ENCODE measurements at regions not wholly inside any gene's neighbourhood (a gene's known extent, or its start where the extent isn't known, plus 50 kb on each side); places are given as distances from the start of the nearest gene placed in this dataset.
A peak's percentile ranks its signal among the peaks of the same experiment; 100 is the strongest.
"Not testable (repeated sequence)": the region's sequence is repeated elsewhere in the genome, so short reads cannot be mapped to it uniquely, and the experiment has no call there.

- not testable (repeated sequence) for DNase-seq (ENCODE audit: low spot score)
These were observed 164.0 kb downstream of the HRH4 start for GRCh38 chr18:24624421-24624820.

DNA sequence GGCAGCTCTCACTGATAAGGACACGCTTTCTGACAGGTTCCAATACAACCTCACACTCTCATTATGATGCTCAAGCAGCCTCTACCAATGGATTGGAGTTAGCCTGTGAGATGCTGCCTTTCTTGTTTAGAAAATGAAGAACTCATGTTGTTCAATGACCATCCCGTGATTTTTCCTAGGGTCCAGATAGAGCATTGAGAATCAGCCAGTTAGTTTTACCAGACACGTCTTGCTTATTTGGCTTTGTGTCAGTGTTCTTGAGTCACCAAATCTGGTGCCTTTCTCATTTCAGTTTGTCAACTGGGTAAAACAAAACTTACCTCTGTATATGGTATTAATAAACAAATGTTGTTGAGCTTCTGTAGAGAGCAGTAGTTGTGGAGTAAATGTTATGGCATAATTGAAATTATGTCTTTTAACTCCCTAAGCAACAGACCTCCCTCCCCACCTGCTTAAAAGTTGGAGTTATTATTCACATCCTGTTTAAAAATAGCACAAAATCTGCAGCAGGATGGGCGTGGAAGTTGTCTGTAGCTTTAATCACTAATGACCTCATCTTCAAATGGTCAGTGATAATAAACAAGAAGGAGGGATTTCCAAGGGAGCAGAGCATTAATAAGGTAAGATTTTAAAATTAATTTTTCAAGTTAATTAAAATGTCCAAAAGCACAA is 167.3 kb downstream of the HRH4 start:
- no peak for DNase-seq (ENCODE audit: low spot score)

DNA sequence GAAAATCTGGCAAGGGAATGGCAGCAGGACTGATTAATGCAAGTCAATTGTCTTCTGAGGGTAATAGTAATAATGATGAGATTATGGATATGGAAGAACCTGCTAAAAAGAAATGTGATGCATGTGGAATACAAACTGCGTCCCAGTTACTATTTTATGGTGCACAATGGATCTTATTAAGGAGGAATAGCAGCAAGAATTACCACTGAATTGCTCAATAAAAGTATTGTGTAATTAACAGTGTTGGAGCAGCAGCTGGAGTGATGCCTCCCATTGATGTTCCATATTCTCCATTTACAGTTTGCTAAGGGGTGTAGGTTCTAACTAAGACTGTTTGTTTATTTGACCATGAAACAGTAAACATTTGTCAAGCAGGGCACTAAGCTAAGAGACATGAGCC is 167.9 kb downstream of the HRH4 start:
- DNase-seq (ENCODE audit: low spot score): no peak

DNA sequence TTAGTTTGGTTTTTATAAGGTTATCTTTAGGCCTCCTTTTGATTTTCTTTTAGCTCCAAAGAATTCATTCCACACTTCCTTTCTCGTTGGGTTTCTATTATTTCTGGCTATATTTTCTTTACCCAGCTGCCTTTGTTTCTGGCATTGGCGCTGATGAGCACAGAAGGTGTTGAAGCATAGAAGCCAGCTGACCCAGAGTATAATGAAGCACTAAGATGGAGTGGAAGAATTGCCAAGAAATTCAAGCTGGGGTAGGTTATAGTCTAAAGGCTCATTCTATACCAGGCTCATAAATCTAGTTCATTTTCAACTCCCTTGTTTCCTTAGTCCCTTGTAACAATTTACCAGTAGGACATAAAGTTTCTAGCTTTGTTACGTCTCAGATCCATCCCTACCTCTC is 169.5 kb downstream of the HRH4 start:
- no peak for DNase-seq (ENCODE audit: low spot score)

DNA sequence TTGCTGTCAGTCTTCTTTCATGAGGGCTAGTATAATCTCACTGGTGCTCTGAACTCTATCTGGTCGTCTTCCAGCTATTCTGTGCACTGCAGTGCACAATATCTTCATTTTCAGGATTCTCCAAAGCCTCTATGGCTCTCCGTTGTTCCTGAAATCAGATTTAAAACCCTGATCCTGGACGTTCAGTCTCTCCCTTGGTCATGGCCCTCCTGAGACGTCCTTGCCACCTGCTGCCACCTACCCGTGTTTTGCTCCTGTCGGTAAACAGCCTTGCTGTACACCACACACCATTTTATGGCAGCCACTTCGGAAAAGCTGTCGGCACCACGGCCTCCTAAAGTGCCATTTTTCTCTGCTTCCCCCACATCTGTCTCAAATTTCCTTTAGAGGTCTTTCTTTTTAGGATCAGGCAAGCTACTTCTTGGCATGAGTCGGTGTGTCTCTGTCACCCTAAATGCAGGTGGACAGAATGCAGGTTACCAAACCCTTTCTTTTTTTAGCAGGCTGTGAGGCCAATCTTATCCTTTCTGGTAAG is 170.0 kb downstream of the HRH4 start:
- no peak for DNase-seq (ENCODE audit: low spot score)

- no peak for DNase-seq (ENCODE audit: low spot score)
These were observed 171.0 kb downstream of the HRH4 start for GRCh38 chr18:24631243-24632025.

DNA sequence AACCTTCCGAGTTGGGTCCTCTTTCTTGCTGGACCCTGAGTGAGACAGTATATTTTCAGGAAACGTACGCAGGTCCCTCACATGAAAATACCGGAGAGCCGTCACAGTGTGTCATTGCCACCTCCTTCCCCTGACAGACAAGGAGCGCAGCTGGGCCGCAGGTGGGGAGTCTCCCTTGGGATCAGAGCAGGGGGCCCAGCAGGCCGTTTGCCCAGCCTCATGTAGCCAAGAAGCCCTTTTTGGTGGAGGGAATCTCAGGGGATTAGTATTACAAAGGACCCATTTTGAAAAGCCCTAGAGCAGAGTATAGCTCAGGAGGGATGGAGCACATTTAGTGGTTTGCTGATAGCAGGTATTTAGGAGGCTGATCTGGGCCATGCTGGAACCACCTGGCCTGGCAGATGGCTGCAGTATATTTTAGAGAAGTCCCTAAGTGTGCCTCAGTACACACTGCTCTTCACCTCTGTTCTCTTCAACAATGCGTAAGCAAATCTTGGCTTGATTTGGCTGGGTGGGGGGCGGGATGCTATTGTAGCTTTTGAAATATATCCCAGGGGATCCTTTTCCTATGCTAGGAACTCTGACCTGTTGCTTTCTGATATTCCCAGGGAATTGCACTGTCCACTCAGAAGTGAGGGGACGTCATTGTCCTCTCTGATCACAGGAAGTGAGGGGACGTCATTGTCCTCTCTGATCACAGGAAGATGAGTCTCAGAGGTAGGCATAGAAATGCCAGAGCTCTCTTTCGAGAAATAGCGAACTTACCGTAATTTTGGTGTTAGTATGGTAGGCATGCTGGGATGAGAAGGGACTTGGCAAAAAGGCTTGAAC is 171.9 kb downstream of the HRH4 start:
- no peak for DNase-seq (ENCODE audit: low spot score)

DNA sequence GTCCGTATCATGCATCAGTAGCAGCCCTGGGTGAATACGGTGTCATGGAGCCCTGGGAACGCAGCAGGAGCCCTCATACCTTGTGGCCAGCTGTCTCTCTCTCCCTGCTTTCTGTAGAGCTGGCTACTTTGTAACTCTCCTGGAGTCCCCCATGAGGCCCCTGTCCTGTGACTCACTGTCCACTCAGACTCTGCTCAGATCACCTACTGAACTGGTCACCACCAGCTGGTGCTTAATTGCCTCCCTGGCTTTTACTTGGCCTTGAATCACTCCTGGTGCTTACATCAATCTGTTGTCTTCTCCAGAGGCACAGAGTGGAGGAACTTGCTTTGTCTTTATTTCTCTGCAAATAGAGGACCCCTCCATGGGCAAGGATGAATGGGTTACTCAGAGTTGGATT is 172.7 kb downstream of the HRH4 start:
- no peak for DNase-seq (ENCODE audit: low spot score)

DNA sequence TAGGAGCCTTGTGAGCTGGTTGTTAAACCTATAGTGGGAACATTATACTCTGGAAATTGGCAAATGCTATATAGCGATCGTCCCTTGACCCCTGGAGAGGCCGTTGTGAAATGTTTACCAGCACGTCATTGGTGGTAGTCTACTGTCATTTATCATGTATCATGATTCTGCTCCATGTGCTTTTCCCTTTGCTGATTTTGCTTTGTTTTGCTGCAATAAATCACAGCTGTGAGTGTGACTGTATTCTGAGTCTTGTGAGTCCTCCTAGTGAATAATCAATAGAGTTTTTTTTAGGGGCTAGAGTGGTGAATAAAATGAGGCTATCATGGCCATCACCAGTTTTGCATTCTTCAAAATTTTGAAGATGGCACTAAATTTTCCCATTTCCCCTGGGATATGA is 189.1 kb downstream of the HRH4 start:
- no peak for DNase-seq (ENCODE audit: low spot score)

DNA sequence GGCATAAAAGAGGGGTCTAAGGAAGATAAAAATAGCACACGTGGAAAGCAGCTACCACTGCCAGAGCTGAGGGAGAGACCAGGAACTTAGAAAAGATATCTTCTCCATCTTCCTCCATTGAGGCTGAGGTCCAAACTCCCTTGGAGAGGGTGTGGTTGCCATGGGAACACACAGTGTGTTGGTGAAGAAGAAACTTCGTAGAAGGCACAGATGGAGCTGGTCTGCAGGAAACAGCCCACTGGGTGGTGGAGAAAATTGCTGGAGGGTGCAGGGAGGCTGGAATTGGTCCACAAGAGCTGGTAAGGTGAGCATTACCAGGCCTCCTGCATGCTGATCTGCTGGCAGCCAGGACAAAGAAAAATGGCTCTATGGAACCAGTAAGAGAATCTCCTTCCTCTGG is 191.0 kb downstream of the HRH4 start:
- DNase-seq (ENCODE audit: low spot score): no peak

GRCh38 chr18:24656050-24656449 is 195.6 kb downstream of the HRH4 start:
- DNase-seq (ENCODE audit: low spot score): no peak

DNA sequence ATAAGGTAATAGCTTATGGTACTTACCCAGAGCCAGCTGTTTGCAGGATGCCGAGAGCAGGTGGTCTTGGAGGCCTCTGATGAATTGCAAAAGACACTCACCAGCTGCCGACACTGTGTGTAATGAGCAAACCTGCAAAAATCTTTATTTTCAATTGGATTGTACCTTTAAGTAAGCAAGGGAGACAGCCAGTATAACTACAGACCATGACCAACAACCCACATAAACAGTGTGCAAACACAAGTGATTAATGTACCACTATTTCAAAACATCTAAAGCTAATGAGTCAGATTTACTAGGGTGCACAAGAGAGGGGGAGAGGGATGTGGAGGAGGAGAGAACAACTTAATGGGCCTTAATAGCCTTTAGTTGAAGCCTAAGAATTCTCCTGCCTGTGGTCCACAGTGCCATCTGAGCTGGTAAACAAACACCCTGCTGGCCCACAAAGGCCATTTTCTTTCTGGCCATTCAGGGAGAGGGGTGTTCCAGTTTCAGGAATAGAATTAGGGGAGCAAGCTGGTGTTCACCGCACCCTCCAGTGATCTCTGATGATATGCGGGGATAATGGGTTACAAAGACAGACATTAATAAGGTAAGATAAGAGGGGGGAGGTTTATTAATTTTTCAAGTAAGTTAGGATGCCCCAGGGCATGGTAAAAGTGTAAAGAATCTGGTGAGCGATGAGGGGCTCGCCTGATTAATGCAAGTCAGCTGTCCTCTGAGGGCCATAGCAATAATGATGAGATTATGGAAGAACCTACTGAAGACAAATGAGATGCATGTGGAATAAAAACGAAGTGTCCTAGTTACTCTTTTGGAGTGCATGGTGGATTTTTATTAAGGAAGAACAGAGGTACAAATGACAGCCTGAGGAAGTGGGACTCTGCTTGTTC is 196.4 kb downstream of the HRH4 start:
- no peak for DNase-seq (ENCODE audit: low spot score)

DNA sequence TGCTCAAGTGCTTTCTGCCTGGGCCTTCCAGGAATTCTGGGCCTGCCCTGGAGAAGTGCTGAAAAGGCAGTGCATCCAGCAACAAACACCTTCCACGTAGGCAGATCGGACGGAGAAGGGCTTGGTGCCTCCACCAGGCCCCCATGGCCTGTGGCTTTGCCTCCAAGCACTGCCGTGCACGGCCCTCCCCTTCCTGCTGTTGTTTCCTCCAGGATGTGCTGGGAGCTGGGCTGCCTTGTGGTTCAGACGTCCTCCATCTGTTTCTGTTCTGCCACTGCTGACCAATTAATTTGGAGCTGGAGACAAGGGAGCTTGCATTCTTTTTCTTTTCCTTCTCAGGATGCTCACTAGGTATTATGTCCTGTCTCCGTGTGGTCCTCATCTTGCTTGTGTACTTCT is 197.0 kb downstream of the HRH4 start:
- DNase-seq (ENCODE audit: low spot score): no peak

DNA sequence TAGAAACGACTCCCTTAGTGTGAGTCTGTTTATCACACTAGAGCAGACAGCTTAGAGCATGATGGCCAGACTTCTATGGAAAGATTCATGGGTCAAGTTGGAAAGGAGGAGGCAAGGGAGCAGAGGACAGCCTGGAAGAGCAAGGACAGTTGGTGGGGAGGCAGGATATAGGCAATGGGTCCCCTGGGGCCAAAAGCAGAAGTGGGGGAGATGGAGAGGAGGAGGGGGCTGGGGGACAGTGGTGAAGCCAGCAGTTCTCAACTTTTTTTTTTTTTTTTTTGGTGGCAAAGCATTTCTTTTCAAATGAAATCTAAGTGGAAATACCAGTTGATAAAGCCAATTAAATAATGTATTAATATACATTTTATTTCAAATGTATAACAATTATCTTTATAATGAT is 197.9 kb downstream of the HRH4 start:
- no peak for DNase-seq (ENCODE audit: low spot score)

- DNase-seq (ENCODE audit: low spot score): peak; percentile 3
These were observed 199.6 kb downstream of the HRH4 start for GRCh38 chr18:24659827-24660720.

GRCh38 chr18:24660956-24661355 is 200.5 kb downstream of the HRH4 start:
- no peak for DNase-seq (ENCODE audit: low spot score)

GRCh38 chr18:24662412-24662821 is 202.0 kb downstream of the HRH4 start:
- no peak for DNase-seq (ENCODE audit: low spot score)

DNA sequence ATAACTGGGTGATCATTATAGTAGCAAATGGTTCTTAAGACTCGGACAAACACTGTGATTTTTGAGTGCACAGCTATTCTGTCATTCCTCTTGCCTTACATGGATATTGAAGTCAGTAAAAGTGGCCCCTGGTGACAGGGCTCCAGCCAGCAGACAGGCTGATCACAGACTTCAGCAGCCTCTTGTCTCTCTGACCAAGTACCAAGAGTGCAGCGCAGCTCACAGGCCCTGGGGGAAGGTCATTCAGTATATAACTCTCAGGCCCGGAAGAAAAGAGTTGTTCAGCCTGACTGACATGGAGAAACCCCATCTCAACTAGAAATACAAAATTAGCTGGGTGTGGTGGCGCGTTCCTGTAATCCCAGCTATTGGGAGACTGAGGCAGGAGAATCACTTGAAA is 202.6 kb downstream of the HRH4 start:
- no peak for DNase-seq (ENCODE audit: low spot score)

DNA sequence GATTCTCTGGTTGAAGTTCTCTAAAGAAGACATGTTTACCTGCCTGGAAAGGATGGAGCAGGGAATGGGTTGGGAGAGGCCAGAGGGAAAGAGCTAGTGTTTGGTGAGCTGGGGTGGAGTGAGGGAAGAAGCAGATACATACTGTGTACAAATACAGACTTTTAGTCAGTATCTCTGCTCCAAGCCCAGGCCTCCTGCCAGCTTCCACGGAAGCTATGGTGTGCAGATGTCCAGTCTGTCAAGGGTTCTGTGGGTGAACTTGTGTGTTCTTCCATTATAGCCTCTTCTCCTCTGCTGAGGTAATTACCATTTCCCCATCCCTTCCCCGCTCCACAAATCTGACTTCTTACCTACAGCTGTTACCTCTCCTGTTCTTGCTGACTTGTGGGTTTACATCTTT is 208.6 kb downstream of the HRH4 start:
- DNase-seq (ENCODE audit: low spot score): no peak

DNA sequence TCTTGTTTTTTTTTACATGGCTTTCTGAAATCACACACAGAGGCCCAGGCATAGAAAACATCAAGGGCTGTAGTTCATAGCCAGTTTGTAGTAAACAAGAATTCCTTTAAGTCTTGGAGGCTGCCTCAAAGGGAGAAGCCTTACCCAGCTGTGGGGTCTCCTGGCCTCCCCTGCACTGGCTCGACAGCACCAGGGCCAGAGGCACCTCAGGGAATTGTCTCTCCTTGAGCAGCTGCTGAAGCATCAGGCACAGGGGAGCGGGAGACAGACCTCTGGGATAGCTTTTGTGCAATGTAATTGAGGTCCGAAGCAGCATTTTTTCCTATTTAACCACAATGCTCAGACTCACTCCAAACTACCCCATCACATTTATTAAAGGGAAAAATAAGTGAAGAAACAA is 209.1 kb downstream of the HRH4 start:
- no peak for DNase-seq (ENCODE audit: low spot score)

Data from NAMALWA (cell line).